IMR-90 (cell line): ENCODE measurements at regions not wholly inside any gene's neighbourhood (a gene's known extent, or its start where the extent isn't known, plus 50 kb on each side); places are given as distances from the start of the nearest gene placed in this dataset.

ENCODE experiments used
- ATAC-seq: fragments of 200-7000 bp; cut with Tn5 transposase; 2 replicates; pipeline ENCODE4 v1.9.1; 2020; ENCODE audit warnings: low read depth, mild to moderate bottlenecking, moderate library complexity
- BruUV-seq: library from RNA; stranded (reverse); fragments of 400-500 nt; replicated peaks from 2 replicates; lab custom pipeline; 2021; lab: Mats Ljungman, UMichigan
- CTCF ChIA-PET: fragments of 300-600 bp; formaldehyde crosslinking; extraction: SDS; loops from one replicate; lab custom pipeline; 2021; ENCODE audit warnings: antibody characterized with exemption; lab: Yijun Ruan, JAX
- POLR2A ChIA-PET: fragments of 300-600 bp; sonication (Branson Sonifier 250); formaldehyde crosslinking; loops from one replicate; lab custom pipeline; 2022; ENCODE audit warnings: antibody characterized with exemption; ENCODE audit not compliant: unreplicated experiment; lab: Charles Lee
- DNase-seq: peaks from one replicate; pipeline ENCODE4 v3.0.0; 2013
- H2AFZ ChIP-seq: replicated peaks from 2 replicates; pipeline ENCODE3; 2013; ENCODE audit warnings: low read length, mild to moderate bottlenecking; ENCODE audit not compliant: poor library complexity
- H2AK5ac ChIP-seq: 2 replicates; pipeline ENCODE4 v1.6.1; 2013; ENCODE audit warnings: low read depth, low read length, inconsistent platforms
- H2AK9ac ChIP-seq: replicated peaks from 2 replicates; pipeline ENCODE3; 2013; ENCODE audit warnings: mild to moderate bottlenecking, low read depth, low read length, moderate library complexity; ENCODE audit not compliant: poor library complexity
- H2BK120ac ChIP-seq: 2 replicates; pipeline ENCODE4 v1.6.1; 2013; ENCODE audit warnings: low read depth, low read length, inconsistent platforms
- H2BK15ac ChIP-seq: 3 replicates; pipeline ENCODE4 v1.6.1; 2013; ENCODE audit warnings: low read depth, low read length, inconsistent platforms
- H2BK20ac ChIP-seq: 2 replicates; pipeline ENCODE4 v1.6.1; 2013; ENCODE audit warnings: low read depth, mild to moderate bottlenecking, inconsistent platforms, low read length, moderate library complexity
- H2BK5ac ChIP-seq: 2 replicates; pipeline ENCODE4 v1.6.1; 2013; ENCODE audit warnings: mild to moderate bottlenecking, low read depth, low read length, inconsistent platforms; ENCODE audit not compliant: poor library complexity, severe bottlenecking
- H3K14ac ChIP-seq: replicated peaks from 2 replicates; pipeline ENCODE4 v1.6.1; 2013; ENCODE audit warnings: low read depth, low read length, inconsistent platforms
- H3K18ac ChIP-seq: 2 replicates; pipeline ENCODE4 v1.6.1; 2013; ENCODE audit warnings: low read depth, low read length, control low read depth
- H3K23ac ChIP-seq: 2 replicates; pipeline ENCODE4 v1.6.1; 2013; ENCODE audit warnings: low read depth, low read length, inconsistent platforms
- H3K27ac ChIP-seq: 2 replicates; pipeline ENCODE4 v1.5.1; 2013; ENCODE audit warnings: mild to moderate bottlenecking, control low read depth, low read length; ENCODE audit not compliant: insufficient read depth
- H3K27me3 ChIP-seq: 2 replicates; pipeline ENCODE4 v1.6.1; 2013; ENCODE audit warnings: low read length; ENCODE audit not compliant: control insufficient read depth, insufficient read depth
- H3K36me3 ChIP-seq: 2 replicates; pipeline ENCODE4 v1.6.1; 2013; ENCODE audit warnings: low read length, mixed read lengths; ENCODE audit not compliant: control insufficient read depth, insufficient read depth
- H3K4ac ChIP-seq: 2 replicates; pipeline ENCODE4 v1.6.1; 2013; ENCODE audit warnings: low read depth, low read length, inconsistent platforms
- H3K4me1 ChIP-seq: 2 replicates; pipeline ENCODE4 v1.6.1; 2013; ENCODE audit warnings: low read length, mixed read lengths; ENCODE audit not compliant: control insufficient read depth, insufficient read depth
- H3K4me2 ChIP-seq: 2 replicates; pipeline ENCODE4 v1.6.1; 2013; ENCODE audit warnings: low read depth, mild to moderate bottlenecking, control low read depth, low read length, moderate library complexity
- H3K4me3 ChIP-seq: 2 replicates; pipeline ENCODE4 v1.5.1; 2013; ENCODE audit warnings: low read depth, mild to moderate bottlenecking, control low read depth, low read length, moderate library complexity; ENCODE audit not compliant: insufficient read depth
- H3K56ac ChIP-seq: 2 replicates; pipeline ENCODE4 v1.6.1; 2013; ENCODE audit warnings: low read length, inconsistent platforms; ENCODE audit not compliant: insufficient read depth; ENCODE audit errors: extremely low read depth
- H3K79me1 ChIP-seq, 2 experiments: 2 replicates each; pipeline ENCODE4 v1.6.1; 2013; ENCODE audit warnings: low read length in 2 of 2, inconsistent platforms in 1 of 2, low read depth in 1 of 2
- H3K9ac ChIP-seq: 2 replicates; pipeline ENCODE4 v1.6.1; 2013; ENCODE audit warnings: low read depth, low read length, control low read depth
- H3K9me1 ChIP-seq: 2 replicates; pipeline ENCODE4 v1.6.1; 2013; ENCODE audit warnings: low read length, inconsistent platforms; ENCODE audit not compliant: insufficient read depth
- H3K9me3 ChIP-seq: 2 replicates; pipeline ENCODE4 v1.6.1; 2013; ENCODE audit warnings: low read length; ENCODE audit not compliant: control insufficient read depth, insufficient read depth
- H4K20me1 ChIP-seq: 2 replicates; pipeline ENCODE4 v1.6.1; 2013; ENCODE audit warnings: low read length, inconsistent platforms; ENCODE audit not compliant: insufficient read depth
- H4K5ac ChIP-seq: 2 replicates; pipeline ENCODE4 v1.6.1; 2013; ENCODE audit warnings: mild to moderate bottlenecking, low read depth, low read length, control low read depth
- H4K8ac ChIP-seq, 2 experiments: 2 replicates each; pipeline ENCODE4 v1.6.1; 2013; ENCODE audit warnings: low read depth in 2 of 2, low read length in 2 of 2, control low read depth in 1 of 2, inconsistent platforms in 1 of 2
- H4K91ac ChIP-seq: 2 replicates; pipeline ENCODE4 v1.6.1; 2013; ENCODE audit warnings: low read depth, low read length, inconsistent platforms; ENCODE audit not compliant: insufficient read depth
- BHLHE40 ChIP-seq: fragments of 150-350 bp; IDR thresholded peaks from 2 replicates; pipeline ENCODE4 v1.6.1; 2016; ENCODE audit warnings: mild to moderate bottlenecking, low read depth, low read length
- CEBPB ChIP-seq: IDR thresholded peaks from 2 replicates; pipeline ENCODE4 v1.6.1; 2012; ENCODE audit warnings: low read depth, low read length, improper control_type of control experiment
- FOS ChIP-seq: fragments of 150-350 bp; IDR thresholded peaks from 2 replicates; pipeline ENCODE4 v1.6.1; 2016; ENCODE audit warnings: low read depth, low read length
- MAFK ChIP-seq: IDR thresholded peaks from 2 replicates; pipeline ENCODE4 v1.6.1; 2012; ENCODE audit warnings: low read depth, low read length, improper control_type of control experiment
- MAZ ChIP-seq: IDR thresholded peaks from 2 replicates; pipeline ENCODE4 v1.6.1; 2012; ENCODE audit warnings: low read depth, mild to moderate bottlenecking, low read length, improper control_type of control experiment, moderate library complexity, borderline replicate concordance
- MXI1 ChIP-seq: IDR thresholded peaks from 2 replicates; pipeline ENCODE4 v1.6.1; 2012; ENCODE audit warnings: low read depth, mild to moderate bottlenecking, low read length, moderate library complexity, borderline replicate concordance
- NFE2L2 ChIP-seq: fragments of 150-350 bp; IDR thresholded peaks from 2 replicates; pipeline ENCODE4 v1.6.1; 2016; ENCODE audit warnings: low read depth, mild to moderate bottlenecking, low read length
- POLR2A ChIP-seq: IDR thresholded peaks from 2 replicates; pipeline ENCODE4 v1.6.1; 2012; ENCODE audit warnings: mild to moderate bottlenecking, low read depth, low read length
- RAD21 ChIP-seq: IDR thresholded peaks from 2 replicates; pipeline ENCODE4 v1.6.1; 2012; ENCODE audit warnings: low read length, improper control_type of control experiment
- RCOR1 ChIP-seq: IDR thresholded peaks from 2 replicates; pipeline ENCODE4 v1.6.1; 2012; ENCODE audit warnings: mild to moderate bottlenecking, low read length, improper control_type of control experiment; ENCODE audit not compliant: insufficient replicate concordance
- RFX5 ChIP-seq: IDR thresholded peaks from 2 replicates; pipeline ENCODE4 v1.8.0; 2012; ENCODE audit warnings: low read depth, mild to moderate bottlenecking, low read length, moderate library complexity
- SMC3 ChIP-seq: fragments of 150-350 bp; IDR thresholded peaks from 2 replicates; pipeline ENCODE4 v1.6.1; 2016; ENCODE audit warnings: low read depth, mild to moderate bottlenecking, antibody characterized with exemption, low read length, moderate library complexity
- WGBS, 2 experiments: methylation state at CpG; one replicate each; pipeline versions ENCODE4 v1.1.5 to v1.1.7; 2013; ENCODE audit warnings: missing lambda C conversion rate in 2 of 2; ENCODE audit not compliant: insufficient read length in 1 of 2; ENCODE audit errors: extremely low coverage in 2 of 2; 5-methylcytosine and 5-hydroxymethylcytosine counted together
- dilution Hi-C: fragments of 300-500 bp; cut with HindIII; formaldehyde crosslinking; loops from one replicate; pipeline ENCODE4 v1.14.3; 2018; ENCODE audit warnings: low sequenced_read_pairs; ENCODE audit not compliant: unreplicated experiment
- in situ Hi-C: fragments of 300-500 bp; cut with MboI; formaldehyde crosslinking; loops from 3 replicates; pipeline ENCODE4 v1.14.3; 2019; ENCODE audit warnings: low sequenced_read_pairs, inconsistent platforms, mixed read lengths
- intact Hi-C: fragments of 100-400 bp; cut with micrococcal nuclease; formaldehyde crosslinking; loops from 2 replicates; pipeline ENCODE4 v1.10.0; 2022
- TF ChIP-seq, protein P1 (sequence below): fragments of 150-350 bp; IDR thresholded peaks from 2 replicates; pipeline ENCODE4 v1.6.1; 2017; ENCODE audit warnings: mild to moderate bottlenecking, antibody characterized with exemption, low read length, low read depth
- TF ChIP-seq, protein P2 (sequence below): conservative IDR thresholded peaks from 2 replicates; pipeline ENCODE4 v1.5.1; 2012; ENCODE audit warnings: mild to moderate bottlenecking, low read depth, low read length, improper control_type of control experiment
- TF ChIP-seq, protein P3 (sequence below): fragments of 150-350 bp; IDR thresholded peaks from 2 replicates; pipeline ENCODE4 v1.6.1; 2016; ENCODE audit warnings: low read depth, mild to moderate bottlenecking, low read length, moderate library complexity, borderline replicate concordance

DNA sequence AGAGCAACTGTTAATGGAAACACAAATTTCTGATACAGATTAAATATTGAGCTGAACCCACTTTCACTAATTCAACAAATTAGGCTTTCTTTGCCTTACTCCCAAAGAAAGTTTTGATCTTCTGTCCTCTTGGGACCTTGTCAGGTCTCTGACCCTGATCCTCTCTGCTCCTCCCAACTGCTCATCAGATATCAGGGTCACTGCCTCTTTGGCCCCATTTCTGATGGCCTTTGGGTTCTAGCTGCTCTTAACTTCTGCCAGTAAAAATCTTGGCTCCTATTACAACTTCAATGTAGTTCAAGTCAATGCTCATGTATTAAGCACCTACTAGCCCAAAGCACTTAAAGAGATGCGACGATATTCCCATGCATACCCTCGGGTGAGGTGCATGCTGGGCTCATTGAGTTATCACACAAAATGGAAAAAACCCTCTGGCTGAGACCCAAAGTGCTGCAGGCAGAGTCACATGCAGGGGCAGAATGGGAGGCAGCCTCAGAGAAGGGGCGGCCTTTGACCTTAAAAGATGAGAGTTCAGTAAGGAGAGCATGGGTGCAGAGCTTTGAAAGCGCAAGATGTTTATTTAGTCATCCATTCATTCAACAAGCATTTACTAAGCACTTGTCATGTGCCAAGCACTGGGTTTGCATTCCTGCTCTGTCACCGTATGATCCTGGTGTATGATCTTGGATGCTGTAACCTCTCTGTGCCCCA, 183.4 kb downstream of the USP12 start:
- Histone ChIP-seq H2AK5ac (no peak overlapping the region), H2AK9ac (no peak overlapping the region), H3K4ac (no peak overlapping the region), H4K8ac (no peak overlapping the region), H2BK120ac (no peak overlapping the region), H3K4me3 (no peak overlapping the region), H3K9me3 (no peaks in the 10 kb centered on the region), H3K27ac (no peak overlapping the region), H3K36me3 (no peaks in the 10 kb centered on the region), H3K9me1 (peaks cover 16% of the 10 kb centered on the region), H3K4me2 (no peak overlapping the region), H3K27me3 (no peaks in the 10 kb centered on the region), H2BK15ac (no peak overlapping the region), H3K23ac (no peak overlapping the region), H2BK20ac (no peak overlapping the region), H4K5ac (no peak overlapping the region; the same call in 1 of the 2 replicates), H3K14ac (peak overlapping the region; percentile 36; the same call in 1 of the 2 replicates), H4K20me1 (no peaks in the 10 kb centered on the region), H3K9ac (no peak overlapping the region), H2AFZ (no peak overlapping the region), H2BK5ac (no peak overlapping the region), H3K18ac (no peak overlapping the region), H3K56ac (no peak overlapping the region), H4K91ac (no peak overlapping the region), H3K4me1 (peaks cover 22% of the 10 kb centered on the region), H3K79me1 (peaks cover 0 to 8% of the 10 kb centered on the region in 2 experiments; a peak in 2 of 4 replicates)
- ChIA-PET CTCF (interaction anchor here (1.4 to 1.5 kb wide), 2 partner anchors 296 to 374 kb away, joined by 3 to 8 read pairs; no protein-coding TSS in a partner anchor), POLR2A (no interaction called here)
- BruUV-seq, result no TSS peak
- no peak for DNase-seq
- intact Hi-C loops (loop anchor here (10.0 kb wide), 3 partner anchors 437 to 997 kb away; partner anchors contain the start of genes GTF3A and URAD), in situ Hi-C loops (loop anchor here (5.0 to 25.0 kb wide), 4 partner anchors 187 to 624 kb away; partner anchors contain the start of genes LNX2, POLR1D, RASL11A and USP12), dilution Hi-C loops (no loop called here)
- WGBS, 2 experiments, result 100% methylated on average over 2 of the region's 6 CpGs; no CpG with 5 or more reads in 1 of the 2 experiments
- ATAC-seq, result no peak
- TF ChIP-seq MAFK (no peak), FOS (no peak), NFE2L2 (no peak), CEBPB (no peak), RFX5 (no peak), RAD21 (no peak), MAZ (no peak), POLR2A (no peak), BHLHE40 (no peak), RCOR1 (no peak), SMC3 (no peak), MXI1 (no peak)
- TF ChIP-seq, protein P1, sequence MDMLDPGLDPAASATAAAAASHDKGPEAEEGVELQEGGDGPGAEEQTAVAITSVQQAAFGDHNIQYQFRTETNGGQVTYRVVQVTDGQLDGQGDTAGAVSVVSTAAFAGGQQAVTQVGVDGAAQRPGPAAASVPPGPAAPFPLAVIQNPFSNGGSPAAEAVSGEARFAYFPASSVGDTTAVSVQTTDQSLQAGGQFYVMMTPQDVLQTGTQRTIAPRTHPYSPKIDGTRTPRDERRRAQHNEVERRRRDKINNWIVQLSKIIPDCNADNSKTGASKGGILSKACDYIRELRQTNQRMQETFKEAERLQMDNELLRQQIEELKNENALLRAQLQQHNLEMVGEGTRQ, result no peak
- TF ChIP-seq, protein P2, sequence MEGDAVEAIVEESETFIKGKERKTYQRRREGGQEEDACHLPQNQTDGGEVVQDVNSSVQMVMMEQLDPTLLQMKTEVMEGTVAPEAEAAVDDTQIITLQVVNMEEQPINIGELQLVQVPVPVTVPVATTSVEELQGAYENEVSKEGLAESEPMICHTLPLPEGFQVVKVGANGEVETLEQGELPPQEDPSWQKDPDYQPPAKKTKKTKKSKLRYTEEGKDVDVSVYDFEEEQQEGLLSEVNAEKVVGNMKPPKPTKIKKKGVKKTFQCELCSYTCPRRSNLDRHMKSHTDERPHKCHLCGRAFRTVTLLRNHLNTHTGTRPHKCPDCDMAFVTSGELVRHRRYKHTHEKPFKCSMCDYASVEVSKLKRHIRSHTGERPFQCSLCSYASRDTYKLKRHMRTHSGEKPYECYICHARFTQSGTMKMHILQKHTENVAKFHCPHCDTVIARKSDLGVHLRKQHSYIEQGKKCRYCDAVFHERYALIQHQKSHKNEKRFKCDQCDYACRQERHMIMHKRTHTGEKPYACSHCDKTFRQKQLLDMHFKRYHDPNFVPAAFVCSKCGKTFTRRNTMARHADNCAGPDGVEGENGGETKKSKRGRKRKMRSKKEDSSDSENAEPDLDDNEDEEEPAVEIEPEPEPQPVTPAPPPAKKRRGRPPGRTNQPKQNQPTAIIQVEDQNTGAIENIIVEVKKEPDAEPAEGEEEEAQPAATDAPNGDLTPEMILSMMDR, result no peak
- TF ChIP-seq, protein P3, sequence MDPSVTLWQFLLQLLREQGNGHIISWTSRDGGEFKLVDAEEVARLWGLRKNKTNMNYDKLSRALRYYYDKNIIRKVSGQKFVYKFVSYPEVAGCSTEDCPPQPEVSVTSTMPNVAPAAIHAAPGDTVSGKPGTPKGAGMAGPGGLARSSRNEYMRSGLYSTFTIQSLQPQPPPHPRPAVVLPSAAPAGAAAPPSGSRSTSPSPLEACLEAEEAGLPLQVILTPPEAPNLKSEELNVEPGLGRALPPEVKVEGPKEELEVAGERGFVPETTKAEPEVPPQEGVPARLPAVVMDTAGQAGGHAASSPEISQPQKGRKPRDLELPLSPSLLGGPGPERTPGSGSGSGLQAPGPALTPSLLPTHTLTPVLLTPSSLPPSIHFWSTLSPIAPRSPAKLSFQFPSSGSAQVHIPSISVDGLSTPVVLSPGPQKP, result no peak
